Hepatocyte (in vitro differentiated cells): ENCODE measurements at regions not wholly inside any gene's neighbourhood (a gene's known extent, or its start where the extent isn't known, plus 50 kb on each side); places are given as distances from the start of the nearest gene placed in this dataset.

ENCODE experiments used
- DNase-seq: peaks from one replicate; pipeline ENCODE4 v3.0.0-alpha.2; 2016; ENCODE audit warnings: low spot score
- H2AFZ ChIP-seq: fragments of 200-600 bp; sonication (generic); 2 replicates; pipeline ENCODE4 v1.6.0; 2016; ENCODE audit warnings: antibody characterized with exemption, mild to moderate bottlenecking
- H3K27ac ChIP-seq: fragments of 200-600 bp; sonication (generic); 2 replicates; pipeline ENCODE4 v1.5.1; 2016; ENCODE audit warnings: mild to moderate bottlenecking
- H3K27me3 ChIP-seq: fragments of 200-600 bp; sonication (generic); 2 replicates; pipeline ENCODE4 v1.6.1; 2016
- H3K36me3 ChIP-seq: fragments of 200-600 bp; sonication (generic); replicated peaks from 2 replicates; pipeline ENCODE4 v1.5.1; 2016; ENCODE audit warnings: low read depth; ENCODE audit not compliant: insufficient read depth
- H3K4me1 ChIP-seq: fragments of 200-600 bp; sonication (generic); 2 replicates; pipeline ENCODE4 v1.5.1; 2016; ENCODE audit warnings: mild to moderate bottlenecking, moderate library complexity; ENCODE audit not compliant: insufficient read depth
- H3K4me2 ChIP-seq: fragments of 200-600 bp; sonication (generic); 2 replicates; pipeline ENCODE4 v1.6.0; 2016
- H3K4me3 ChIP-seq: fragments of 200-600 bp; sonication (generic); 2 replicates; pipeline ENCODE4 v1.5.1; 2016; ENCODE audit warnings: mild to moderate bottlenecking
- H3K79me2 ChIP-seq: fragments of 200-600 bp; sonication (generic); 2 replicates; pipeline ENCODE4 v1.6.0; 2017; ENCODE audit warnings: mild to moderate bottlenecking
- H3K9me2 ChIP-seq: fragments of 200-600 bp; sonication (generic); replicated peaks from 2 replicates; pipeline ENCODE4 v1.6.0; 2017; ENCODE audit warnings: mild to moderate bottlenecking; ENCODE audit not compliant: insufficient read depth
- H3K9me3 ChIP-seq: fragments of 200-600 bp; sonication (generic); 2 replicates; pipeline ENCODE4 v1.5.1; 2016; ENCODE audit warnings: low read depth, mild to moderate bottlenecking
- H4K20me1 ChIP-seq: fragments of 200-600 bp; sonication (generic); 2 replicates; pipeline ENCODE4 v1.6.0; 2016; ENCODE audit warnings: mild to moderate bottlenecking; ENCODE audit not compliant: insufficient read depth, poor library complexity, severe bottlenecking
- EZH2 ChIP-seq: fragments of 200-600 bp; sonication (generic); IDR thresholded peaks from 2 replicates; pipeline ENCODE4 v1.6.1; 2016; ENCODE audit warnings: antibody characterized with exemption, mild to moderate bottlenecking, borderline replicate concordance
- EZH2phosphoT487 ChIP-seq: fragments of 200-600 bp; sonication (generic); IDR thresholded peaks from one replicate; pipeline ENCODE4 v1.6.1; 2018; ENCODE audit warnings: antibody characterized with exemption, mild to moderate bottlenecking, low read depth, moderate library complexity; ENCODE audit not compliant: unreplicated experiment, severe bottlenecking
- WGBS: methylation state at CpG from one replicate; pipeline ENCODE4 v1.1.6; 2016; ENCODE audit warnings: low lambda C conversion rate; ENCODE audit errors: missing lambda C conversion rate; 5-methylcytosine and 5-hydroxymethylcytosine counted together
- TF ChIP-seq, protein P1 (sequence below): fragments of 200-600 bp; sonication (generic); IDR thresholded peaks from 2 replicates; pipeline ENCODE4 v1.5.1; 2016; ENCODE audit warnings: antibody characterized with exemption, mild to moderate bottlenecking; ENCODE audit not compliant: poor library complexity

DNA sequence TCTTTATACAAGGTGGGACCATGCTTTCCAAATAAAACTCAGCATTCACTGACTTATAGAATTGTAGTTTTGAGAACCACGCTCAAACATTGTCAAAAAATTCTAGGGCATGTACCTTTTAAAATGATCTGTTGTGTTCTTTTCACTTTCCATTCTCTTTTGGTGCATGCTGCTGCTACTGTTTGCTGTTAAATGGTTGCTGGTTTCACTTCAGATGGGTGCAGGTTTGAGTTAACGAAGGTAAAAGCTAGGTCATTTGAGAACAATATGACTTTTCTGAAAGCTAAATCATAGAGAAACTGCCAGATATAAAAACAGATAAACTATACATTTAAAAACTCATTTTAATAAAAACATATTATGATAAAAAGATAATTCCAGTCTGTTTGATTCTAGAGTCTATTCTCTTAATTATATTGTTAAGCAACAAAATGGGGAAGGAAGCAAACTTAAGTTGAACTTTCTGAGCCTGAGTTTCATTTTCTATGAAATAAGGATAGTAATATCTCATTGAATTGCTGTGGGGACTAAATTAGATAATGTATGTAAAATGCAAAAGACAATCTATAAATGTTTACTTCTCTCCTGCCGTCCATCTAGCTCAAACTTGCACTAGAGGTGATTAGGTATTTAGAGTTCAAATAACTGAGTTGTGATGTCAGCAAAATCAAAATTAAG lies 82.4 kb downstream of the OXSM start:
- Histone ChIP-seq H3K9me2 (no peaks in the 10 kb centered on the region), H3K9me3 (no peaks in the 10 kb centered on the region), H3K36me3 (no peaks in the 10 kb centered on the region), H2AFZ (no peak overlapping the region), H3K4me2 (no peak overlapping the region), H3K27me3 (no peaks in the 10 kb centered on the region), H3K79me2 (no peaks in the 10 kb centered on the region), H3K27ac (no peak overlapping the region), H4K20me1 (no peaks in the 10 kb centered on the region), H3K4me1 (no peaks in the 10 kb centered on the region), H3K4me3 (no peak overlapping the region)
- no peak for TF ChIP-seq EZH2
- TF ChIP-seq, protein P1, sequence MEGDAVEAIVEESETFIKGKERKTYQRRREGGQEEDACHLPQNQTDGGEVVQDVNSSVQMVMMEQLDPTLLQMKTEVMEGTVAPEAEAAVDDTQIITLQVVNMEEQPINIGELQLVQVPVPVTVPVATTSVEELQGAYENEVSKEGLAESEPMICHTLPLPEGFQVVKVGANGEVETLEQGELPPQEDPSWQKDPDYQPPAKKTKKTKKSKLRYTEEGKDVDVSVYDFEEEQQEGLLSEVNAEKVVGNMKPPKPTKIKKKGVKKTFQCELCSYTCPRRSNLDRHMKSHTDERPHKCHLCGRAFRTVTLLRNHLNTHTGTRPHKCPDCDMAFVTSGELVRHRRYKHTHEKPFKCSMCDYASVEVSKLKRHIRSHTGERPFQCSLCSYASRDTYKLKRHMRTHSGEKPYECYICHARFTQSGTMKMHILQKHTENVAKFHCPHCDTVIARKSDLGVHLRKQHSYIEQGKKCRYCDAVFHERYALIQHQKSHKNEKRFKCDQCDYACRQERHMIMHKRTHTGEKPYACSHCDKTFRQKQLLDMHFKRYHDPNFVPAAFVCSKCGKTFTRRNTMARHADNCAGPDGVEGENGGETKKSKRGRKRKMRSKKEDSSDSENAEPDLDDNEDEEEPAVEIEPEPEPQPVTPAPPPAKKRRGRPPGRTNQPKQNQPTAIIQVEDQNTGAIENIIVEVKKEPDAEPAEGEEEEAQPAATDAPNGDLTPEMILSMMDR, result no peak
- no peak for TF ChIP-seq EZH2phosphoT487
- DNase-seq, result no peak
- WGBS, result 93% methylated on average over 3 of the region's 3 CpGs

DNA sequence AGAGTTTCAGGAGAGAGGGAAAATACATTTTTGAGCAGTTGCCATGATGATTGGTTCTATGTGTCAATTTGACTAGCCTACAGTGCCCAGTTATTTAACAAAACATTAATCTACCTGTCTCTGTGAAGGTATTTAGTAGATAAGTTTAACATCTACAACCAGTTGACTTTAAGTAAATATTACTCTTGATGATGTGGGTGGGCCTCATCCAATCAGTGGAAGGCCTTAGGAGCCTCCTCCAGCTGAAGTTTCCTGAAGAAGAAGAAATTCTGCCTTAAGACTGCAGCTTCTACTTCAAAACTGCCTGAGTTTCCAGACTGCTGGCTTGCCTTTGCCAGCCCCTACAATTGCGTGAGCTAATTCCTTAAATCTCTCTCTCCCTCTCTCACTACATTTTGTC lies 93.6 kb downstream of the OXSM start:
- H3K9me2 ChIP-seq, result no peaks in the 10 kb centered on the region
- H3K79me2 ChIP-seq, result no peaks in the 10 kb centered on the region
- no peak overlapping the region for H3K27ac ChIP-seq
- no peaks in the 10 kb centered on the region for H3K9me3 ChIP-seq
- 92% methylated on average over 1 of the region's 1 CpG for WGBS
- no peaks in the 10 kb centered on the region for H3K36me3 ChIP-seq
- TF ChIP-seq EZH2phosphoT487 (no peak), EZH2 (no peak)
- TF ChIP-seq, protein P1, result no peak
- no peak for DNase-seq
- H3K4me3 ChIP-seq, result no peak overlapping the region
- no peaks in the 10 kb centered on the region for H3K4me1 ChIP-seq
- H4K20me1 ChIP-seq, result no peaks in the 10 kb centered on the region
- H2AFZ ChIP-seq, result no peak overlapping the region
- no peaks in the 10 kb centered on the region for H3K27me3 ChIP-seq
- H3K4me2 ChIP-seq, result no peak overlapping the region

DNA sequence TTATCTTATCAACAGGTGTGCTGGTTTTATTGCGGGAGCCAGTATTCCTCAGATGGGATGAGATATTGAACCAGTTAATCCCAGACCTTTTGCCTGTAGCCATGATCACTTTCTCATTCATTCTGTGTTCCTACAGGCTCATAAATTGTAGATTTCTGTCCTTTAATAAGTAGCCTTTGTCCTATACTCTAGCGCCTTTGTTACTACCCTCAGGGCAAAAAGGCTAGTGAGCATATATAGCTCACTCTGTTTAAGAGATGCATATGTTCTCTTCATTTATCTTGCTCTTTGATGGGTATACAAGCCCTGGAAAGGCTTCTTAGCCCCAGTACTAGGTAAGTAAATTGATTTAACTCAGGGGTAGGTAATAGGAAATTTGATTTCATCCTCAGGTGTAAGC lies 95.1 kb downstream of the OXSM start:
- Histone ChIP-seq H3K27me3 (no peaks in the 10 kb centered on the region), H3K36me3 (no peaks in the 10 kb centered on the region), H3K79me2 (no peaks in the 10 kb centered on the region), H3K4me3 (no peak overlapping the region), H2AFZ (no peak overlapping the region), H3K4me1 (no peaks in the 10 kb centered on the region), H3K4me2 (peak overlapping the region; percentile 18), H3K9me3 (no peaks in the 10 kb centered on the region), H3K27ac (peak overlapping the region; percentile 71), H4K20me1 (no peaks in the 10 kb centered on the region), H3K9me2 (no peaks in the 10 kb centered on the region)
- no peak for TF ChIP-seq EZH2
- no peak for TF ChIP-seq EZH2phosphoT487
- TF ChIP-seq, protein P1, result no peak
- no peak for DNase-seq
- 66% methylated on average over 2 of the region's 2 CpGs for WGBS

DNA sequence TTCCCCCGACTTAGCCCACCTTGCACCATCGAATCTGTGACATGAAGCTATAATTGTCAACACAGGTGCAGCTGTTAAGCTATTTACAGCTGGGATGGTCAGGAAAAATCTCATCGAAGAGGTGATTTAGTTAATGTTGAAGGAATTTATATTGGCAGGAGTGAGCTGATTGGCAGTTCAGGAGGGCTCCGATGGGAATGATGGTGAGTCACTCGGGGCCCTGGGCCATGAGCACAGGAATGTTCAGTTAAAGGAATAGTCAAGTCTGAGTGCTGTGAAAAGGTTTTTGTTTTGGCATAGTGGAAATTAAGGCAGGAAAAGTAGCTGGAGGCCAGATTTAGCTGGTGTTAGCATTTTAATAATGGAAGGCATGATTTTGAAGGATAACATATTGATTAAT lies 95.7 kb downstream of the OXSM start:
- Histone ChIP-seq H2AFZ (no peak overlapping the region), H3K4me3 (no peak overlapping the region), H3K4me2 (peak overlapping the region; percentile 18), H3K9me3 (no peaks in the 10 kb centered on the region), H3K9me2 (no peaks in the 10 kb centered on the region), H3K79me2 (no peaks in the 10 kb centered on the region), H4K20me1 (no peaks in the 10 kb centered on the region), H3K4me1 (no peaks in the 10 kb centered on the region), H3K27me3 (no peaks in the 10 kb centered on the region), H3K27ac (peak overlapping the region; percentile 71), H3K36me3 (no peaks in the 10 kb centered on the region)
- 40% methylated on average over 5 of the region's 5 CpGs for whole genome bisulfite sequencing
- DNase-seq, result peak; percentile 59
- TF ChIP-seq EZH2, result no peak
- TF ChIP-seq EZH2phosphoT487, result no peak
- TF ChIP-seq, protein P1, result no peak
